ENCODE measurements at regions not wholly inside any gene's neighbourhood (a gene's known extent, or its start where the extent isn't known, plus 50 kb on each side); places are given as distances from the start of the nearest gene placed in this dataset.

- no peaks in the 10 kb centered on the region for H3K9me3 ChIP-seq (ENCODE audit: control insufficient read depth in 2 of 3, insufficient read depth in 1 of 3, low read length in 3 of 3)
Observed at GRCh38 chr15:70153921-70154717, 56.4 kb upstream of the TLE3 start.

GRCh38 chr15:70152070-70152480, 54.4 kb upstream of the TLE3 start:
- intact Hi-C loops (cut with DNase I), result no loop called here
- H3K4me1 ChIP-seq (ENCODE audit: control insufficient read depth in 2 of 3, insufficient read depth in 2 of 3, low read depth in 1 of 3, low read length in 3 of 3), result peaks cover 2 to 12% (median 7%) of the 10 kb centered on the region in 3 donors
- no peaks in the 10 kb centered on the region for H3K36me3 ChIP-seq (ENCODE audit: control insufficient read depth in 2 of 3, insufficient read depth in 3 of 3, low read length in 3 of 3)
- no peak overlapping the region for H3K4me3 ChIP-seq (ENCODE audit: low read length in 3 of 3)
- no peak for TF ChIP-seq CTCF (IDR thresholded peaks at IDR 0.05; ENCODE audit: borderline replicate concordance, extremely low read depth, insufficient read depth)
- no peaks in the 10 kb centered on the region for H3K9me3 ChIP-seq (ENCODE audit: control insufficient read depth in 2 of 3, insufficient read depth in 1 of 3, low read length in 3 of 3)
- H3K27me3 ChIP-seq (ENCODE audit: control insufficient read depth, insufficient read depth, low read length), result no peaks in the 10 kb centered on the region
- no peak overlapping the region for H3K27ac ChIP-seq (ENCODE audit: low read depth in 2 of 2, low read length in 2 of 2)
- FAIRE-seq (no peak), DNase-seq (peak in 2 of 5 donors; percentile 38 to 76)
- no peak overlapping the region for H3K9ac ChIP-seq (ENCODE audit: low read length in 3 of 3)

More at GRCh38 chr15:70153921-70154717, 56.4 kb upstream of the TLE3 start:
- Histone ChIP-seq H3K27ac (ENCODE audit: low read depth in 2 of 2, low read length in 2 of 2) (no peak overlapping the region), H3K4me1 (ENCODE audit: control insufficient read depth in 2 of 3, insufficient read depth in 2 of 3, low read depth in 1 of 3, low read length in 3 of 3) (peaks cover 2 to 12% (median 7%) of the 10 kb centered on the region in 3 donors), H3K36me3 (ENCODE audit: control insufficient read depth in 2 of 3, insufficient read depth in 3 of 3, low read length in 3 of 3) (no peaks in the 10 kb centered on the region), H3K9ac (ENCODE audit: low read length in 3 of 3) (no peak overlapping the region), H3K27me3 (ENCODE audit: control insufficient read depth, insufficient read depth, low read length) (no peaks in the 10 kb centered on the region), H3K4me3 (ENCODE audit: low read length in 3 of 3) (no peak overlapping the region)
- FAIRE-seq (no peak), DNase-seq (peak; percentile 60 to 87 (median 65))
- TF ChIP-seq CTCF (IDR thresholded peaks at IDR 0.05; ENCODE audit: borderline replicate concordance, extremely low read depth, insufficient read depth), result no peak
- intact Hi-C loops (cut with DNase I), result no loop called here

GRCh38 chr15:70151462-70151861, 53.7 kb upstream of the TLE3 start:
- H3K27me3 ChIP-seq (ENCODE audit: control insufficient read depth, insufficient read depth, low read length), result no peaks in the 10 kb centered on the region
- DNase-seq (no peak), FAIRE-seq (no peak)
- no peak for TF ChIP-seq CTCF (IDR thresholded peaks at IDR 0.05; ENCODE audit: borderline replicate concordance, extremely low read depth, insufficient read depth)
- H3K9me3 ChIP-seq (ENCODE audit: control insufficient read depth in 2 of 3, insufficient read depth in 1 of 3, low read length in 3 of 3), result no peaks in the 10 kb centered on the region
- no peak overlapping the region for H3K4me3 ChIP-seq (ENCODE audit: low read length in 3 of 3)
- H3K9ac ChIP-seq (ENCODE audit: low read length in 3 of 3), result no peak overlapping the region
- H3K4me1 ChIP-seq (ENCODE audit: control insufficient read depth in 2 of 3, insufficient read depth in 2 of 3, low read depth in 1 of 3, low read length in 3 of 3), result peaks cover 2 to 12% (median 7%) of the 10 kb centered on the region in 3 donors
- no peaks in the 10 kb centered on the region for H3K36me3 ChIP-seq (ENCODE audit: control insufficient read depth in 2 of 3, insufficient read depth in 3 of 3, low read length in 3 of 3)
- no peak overlapping the region for H3K27ac ChIP-seq (ENCODE audit: low read depth in 2 of 2, low read length in 2 of 2)
- intact Hi-C loops (cut with DNase I), result no loop called here
